ENCODE measurements at regions not wholly inside any gene's neighbourhood (a gene's known extent, or its start where the extent isn't known, plus 50 kb on each side); places are given as distances from the start of the nearest gene placed in this dataset.

- TF ChIP-seq KDM1A (IDR thresholded peaks at IDR 0.05; ENCODE audit: borderline replicate concordance) (no peak), HDAC6 (IDR thresholded peaks at IDR 0.05; ENCODE audit: unreplicated experiment) (no peak), ASH2L (IDR thresholded peaks at IDR 0.05; ENCODE audit: borderline replicate concordance, low read depth) (no peak), MTA2 (IDR thresholded peaks at IDR 0.05; ENCODE audit: low read depth) (no peak)
Measured at GRCh38 chr2:18083806-18084205, 205.3 kb downstream of the KCNS3 start (continued).

GRCh38 chr2:18078216-18078615 lies 199.7 kb downstream of the KCNS3 start:
- in situ Hi-C loops (cut with MboI) (no loop called here), intact Hi-C loops (cut with micrococcal nuclease; ENCODE audit: unreplicated experiment) (no loop called here)
- WGBS (ENCODE audit: insufficient coverage, insufficient replicate concordance, low lambda C conversion rate, missing lambda C conversion rate) = 0% methylated on average over 2 of the region's 2 CpGs
- no peak for FAIRE-seq
- Histone ChIP-seq H3K9ac (ENCODE audit: control insufficient read depth, insufficient read depth, low read length) (no peak overlapping the region), H3K27ac (ENCODE audit: control insufficient read depth, insufficient read depth) (no peak overlapping the region), H3K9me3 (replicated peaks; ENCODE audit: control insufficient read depth, insufficient read depth, low read length) (no peaks in the 10 kb centered on the region), H3K27me3 (replicated peaks in 1 of 2; ENCODE audit: control insufficient read depth in 2 of 2, insufficient read depth in 2 of 2, low read length in 1 of 2) (no peaks in the 10 kb centered on the region), H2AFZ (ENCODE audit: control insufficient read depth, low read depth, low read length) (no peak overlapping the region), H3K4me3 (no peak overlapping the region), H3K4me2 (ENCODE audit: control insufficient read depth, insufficient read depth) (no peak overlapping the region), H3K36me3 (ENCODE audit: control insufficient read depth in 2 of 2, insufficient read depth in 2 of 2, low read length in 1 of 2) (no peaks in the 10 kb centered on the region), H4K20me1 (ENCODE audit: control insufficient read depth, insufficient read depth) (no peaks in the 10 kb centered on the region), H3K79me2 (ENCODE audit: control insufficient read depth, insufficient read depth, low read length) (no peaks in the 10 kb centered on the region), H3K4me1 (ENCODE audit: control insufficient read depth, insufficient read depth, low read length) (no peaks in the 10 kb centered on the region)
- CTCF ChIA-PET = interaction anchor here (0.7 to 1.5 kb wide), 2 partner anchors 14 to 103 kb away, joined by 3 read pairs; no protein-coding TSS in a partner anchor
- no peak for DNase-seq (ENCODE audit: low read depth, low spot score)
- TF ChIP-seq ZNF274 (IDR thresholded peaks at IDR 0.05; ENCODE audit: insufficient read depth, insufficient read length) (no peak), ETV6 (conservative IDR thresholded peaks at IDR 0.05 in 1 of 2, IDR thresholded peaks at IDR 0.05 in 1 of 2; ENCODE audit: borderline replicate concordance in 1 of 2, low read depth in 1 of 2) (no peak), BCLAF1 (IDR thresholded peaks at IDR 0.05) (no peak), ATF3 (IDR thresholded peaks at IDR 0.05; ENCODE audit: borderline replicate concordance, extremely low read depth, low read depth, low read length) (no peak), SREBF2 (IDR thresholded peaks at IDR 0.05; ENCODE audit: low read length) (no peak), TBL1XR1 (IDR thresholded peaks at IDR 0.05; ENCODE audit: low read depth, low read length) (no peak), JUND (IDR thresholded peaks at IDR 0.05; ENCODE audit: low read depth, low read length) (no peak)
- POLR2A ChIA-PET = no interaction called here
- RAD21 ChIA-PET (ENCODE audit: unreplicated experiment) = no interaction called here
- SMC1A ChIA-PET (ENCODE audit: uncharacterized antibody, unreplicated experiment) = interaction anchor here (0.9 kb wide), 1 partner anchor 14 kb away, joined by 3 read pairs; no protein-coding TSS in a partner anchor
- no peak for ATAC-seq
- BruUV-seq (replicated peaks) = no TSS peak
